ENCODE measurements at regions not wholly inside any gene's neighbourhood (a gene's known extent, or its start where the extent isn't known, plus 50 kb on each side); places are given as distances from the start of the nearest gene placed in this dataset.
"Not testable (repeated sequence)": the region's sequence is repeated elsewhere in the genome, so short reads cannot be mapped to it uniquely, and the experiment has no call there.

GRCh38 chr13:79642596-79642995 lies 161.6 kb downstream of the NDFIP2 start:
- DNase-seq: no peak

DNA sequence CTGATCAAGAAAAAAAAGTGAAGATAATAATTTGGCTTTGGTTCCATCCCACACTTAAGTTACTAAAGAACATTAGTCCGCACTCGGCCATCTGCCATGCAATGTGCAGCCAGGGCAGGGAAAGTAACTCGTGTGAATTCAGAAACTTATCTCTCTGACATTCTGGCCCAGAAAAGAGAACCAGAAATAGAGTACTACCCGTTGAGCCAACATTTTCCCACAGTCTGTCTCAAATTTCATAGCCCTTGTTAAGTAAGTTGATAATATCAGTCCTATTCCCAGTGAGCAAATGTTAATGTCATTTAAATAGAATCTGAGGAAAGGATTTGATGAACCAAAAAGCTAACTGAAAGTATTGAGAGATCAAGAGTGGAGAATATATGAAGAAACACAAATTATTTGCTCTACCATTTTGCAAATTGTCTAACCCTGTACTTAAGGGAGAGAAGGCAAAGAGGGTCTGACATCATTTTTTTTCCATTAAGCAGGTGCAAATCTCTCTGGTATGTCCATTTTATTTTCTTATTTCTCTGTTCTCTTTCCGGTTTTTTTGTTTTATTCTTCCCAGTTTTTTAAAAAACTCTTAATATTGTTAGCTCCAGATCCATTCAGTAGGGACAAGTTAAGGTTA lies 156.3 kb downstream of the NDFIP2 start:
- no peak for DNase-seq

DNA sequence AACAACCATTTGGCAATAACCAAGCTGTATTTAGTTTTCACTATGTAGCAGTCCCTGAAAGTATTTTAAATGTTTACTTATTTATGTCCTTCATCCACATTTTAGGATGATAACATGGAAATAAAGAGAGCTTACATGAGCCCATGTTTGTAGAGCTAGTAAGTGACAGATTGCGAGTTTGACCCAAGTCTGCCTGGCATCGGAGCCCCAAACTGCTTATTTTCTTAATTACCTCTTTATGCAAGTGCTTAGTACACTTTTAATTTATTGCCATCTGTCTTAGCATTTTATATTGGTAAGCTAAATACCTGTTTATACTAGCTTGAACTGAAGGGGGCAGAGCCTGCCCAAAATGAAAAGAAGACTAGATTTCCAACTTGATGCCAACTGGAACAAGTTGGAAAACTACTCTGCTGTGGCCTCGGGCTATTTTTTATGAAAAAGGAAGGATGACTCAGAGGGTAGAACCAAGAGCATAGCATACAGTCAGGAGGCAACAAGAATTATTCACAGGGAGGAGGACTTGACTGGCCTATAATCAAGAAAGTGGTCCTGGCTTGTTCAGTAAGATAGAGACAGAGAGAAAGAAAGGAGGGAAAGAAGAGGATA lies 150.2 kb downstream of the NDFIP2 start:
- no peak for DNase-seq

GRCh38 chr13:79628463-79628862 lies 147.5 kb downstream of the NDFIP2 start:
- no peak for DNase-seq

- DNase-seq: no peak
These were observed 146.0 kb downstream of the NDFIP2 start for GRCh38 chr13:79626924-79627323.

DNA sequence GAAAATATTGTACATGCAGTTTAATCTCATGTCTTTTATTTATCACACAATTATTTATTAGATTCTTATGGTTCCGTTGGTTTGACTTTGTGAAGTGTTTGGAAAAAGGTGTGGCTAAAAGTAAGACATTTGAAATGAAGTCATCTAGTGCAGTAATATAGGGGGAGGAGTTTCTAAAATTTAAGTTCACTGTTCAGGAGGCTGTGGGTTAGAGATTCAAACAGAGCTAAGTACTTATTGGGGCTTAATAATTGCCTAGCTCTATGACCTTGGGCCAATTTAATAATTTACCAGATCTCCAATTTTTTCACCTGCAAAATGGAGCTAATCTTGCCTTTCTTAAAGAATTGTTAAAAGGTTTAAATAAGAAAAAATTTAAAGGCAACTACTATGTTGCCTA lies 144.6 kb downstream of the NDFIP2 start:
- DNase-seq: no peak

DNA sequence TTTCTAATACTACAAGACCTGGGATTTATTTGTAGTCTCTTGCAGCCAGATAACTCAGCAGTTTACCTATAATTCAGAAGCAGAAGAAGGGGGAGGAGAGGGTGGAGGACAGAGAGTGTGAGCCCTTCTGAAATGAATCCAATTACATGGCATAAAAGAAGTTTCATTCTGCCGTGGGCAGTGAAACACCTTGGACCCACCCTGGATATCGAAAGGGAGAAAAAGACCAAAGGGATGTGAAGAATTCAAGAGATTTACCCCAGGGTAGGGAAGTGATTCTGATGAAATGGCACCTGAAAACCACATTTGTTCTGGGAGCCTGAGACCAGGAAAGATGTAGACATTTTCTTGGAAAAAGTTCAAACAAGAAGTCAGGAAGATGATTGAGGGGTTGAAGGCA lies 140.9 kb downstream of the NDFIP2 start:
- no peak for DNase-seq

GRCh38 chr13:79621449-79621848 lies 140.5 kb downstream of the NDFIP2 start:
- DNase-seq: no peak

GRCh38 chr13:79614250-79614918 lies 133.4 kb downstream of the NDFIP2 start:
- no peak for DNase-seq

DNA sequence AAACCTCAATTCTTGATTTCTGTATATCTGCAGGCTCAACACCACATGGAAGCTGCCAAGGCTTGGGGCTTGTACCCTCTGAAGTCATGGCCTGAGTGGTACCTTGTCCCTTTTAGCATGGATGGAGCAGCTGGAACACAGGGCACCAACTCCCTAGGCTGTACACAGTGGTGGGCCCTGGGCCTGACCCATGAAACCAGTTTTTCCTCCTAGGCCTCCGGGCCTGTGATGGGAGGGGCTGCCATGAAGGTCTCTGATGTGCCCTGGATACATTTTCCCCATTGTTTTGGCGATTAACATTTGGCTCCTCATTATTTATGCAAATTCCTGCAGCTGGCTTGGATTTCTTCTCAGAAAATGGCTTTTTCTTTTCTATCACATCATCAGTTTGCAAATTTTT lies 131.6 kb downstream of the NDFIP2 start:
- no peak for DNase-seq

GRCh38 chr13:79607895-79608294 lies 126.9 kb downstream of the NDFIP2 start:
- DNase-seq: not testable (repeated sequence)
